ENCODE measurements at regions not wholly inside any gene's neighbourhood (a gene's known extent, or its start where the extent isn't known, plus 50 kb on each side); places are given as distances from the start of the nearest gene placed in this dataset.

DNA sequence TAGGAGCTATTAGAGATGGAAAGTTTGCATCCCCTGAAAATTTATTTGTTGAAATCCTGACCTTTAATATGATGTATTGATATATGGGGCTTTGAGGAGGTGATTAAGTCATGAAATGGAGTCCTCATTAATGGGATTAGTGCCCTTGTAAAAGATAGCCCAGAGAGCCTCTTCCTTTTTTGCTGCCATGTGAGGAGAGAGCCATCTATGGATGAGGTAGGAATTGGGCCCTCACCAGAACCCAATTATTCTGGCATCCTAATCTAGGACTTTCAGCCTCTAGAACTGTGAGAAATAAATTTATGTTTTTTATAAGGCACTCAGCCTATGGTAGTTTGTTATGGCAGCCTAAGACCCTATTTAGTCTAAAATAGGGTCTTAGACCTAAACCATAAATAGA is 250.2 kb upstream of the SLITRK1 start:
- TF ChIP-seq, protein P1, sequence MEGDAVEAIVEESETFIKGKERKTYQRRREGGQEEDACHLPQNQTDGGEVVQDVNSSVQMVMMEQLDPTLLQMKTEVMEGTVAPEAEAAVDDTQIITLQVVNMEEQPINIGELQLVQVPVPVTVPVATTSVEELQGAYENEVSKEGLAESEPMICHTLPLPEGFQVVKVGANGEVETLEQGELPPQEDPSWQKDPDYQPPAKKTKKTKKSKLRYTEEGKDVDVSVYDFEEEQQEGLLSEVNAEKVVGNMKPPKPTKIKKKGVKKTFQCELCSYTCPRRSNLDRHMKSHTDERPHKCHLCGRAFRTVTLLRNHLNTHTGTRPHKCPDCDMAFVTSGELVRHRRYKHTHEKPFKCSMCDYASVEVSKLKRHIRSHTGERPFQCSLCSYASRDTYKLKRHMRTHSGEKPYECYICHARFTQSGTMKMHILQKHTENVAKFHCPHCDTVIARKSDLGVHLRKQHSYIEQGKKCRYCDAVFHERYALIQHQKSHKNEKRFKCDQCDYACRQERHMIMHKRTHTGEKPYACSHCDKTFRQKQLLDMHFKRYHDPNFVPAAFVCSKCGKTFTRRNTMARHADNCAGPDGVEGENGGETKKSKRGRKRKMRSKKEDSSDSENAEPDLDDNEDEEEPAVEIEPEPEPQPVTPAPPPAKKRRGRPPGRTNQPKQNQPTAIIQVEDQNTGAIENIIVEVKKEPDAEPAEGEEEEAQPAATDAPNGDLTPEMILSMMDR (IDR thresholded peaks at IDR 0.05) = no peak
- TF ChIP-seq EZH2 (IDR thresholded peaks at IDR 0.05; ENCODE audit: borderline replicate concordance, insufficient read depth, low read depth, low read length, poor library complexity, severe bottlenecking) = no peak

Data from B cell (primary cell).